Neuronal stem cell (in vitro differentiated cells): ENCODE measurements at regions not wholly inside any gene's neighbourhood (a gene's known extent, or its start where the extent isn't known, plus 50 kb on each side); places are given as distances from the start of the nearest gene placed in this dataset.
"Not testable (repeated sequence)": the region's sequence is repeated elsewhere in the genome, so short reads cannot be mapped to it uniquely, and the experiment has no call there.

Source experiments
- DNase-seq: peaks from one replicate; pipeline ENCODE4 v3.0.0-alpha.2; 2013; ENCODE audit warnings: low spot score
- H2AFZ ChIP-seq: one replicate; pipeline ENCODE4 v1.6.1; 2013; ENCODE audit warnings: mild to moderate bottlenecking, low read length, inconsistent platforms
- H2AK5ac ChIP-seq: 2 replicates; pipeline ENCODE4 v1.6.1; 2013; ENCODE audit warnings: low read depth, mild to moderate bottlenecking, inconsistent platforms, low read length, moderate library complexity, mixed read lengths
- H2BK120ac ChIP-seq: 2 replicates; pipeline ENCODE4 v1.6.1; 2013; ENCODE audit warnings: low read depth, mild to moderate bottlenecking, inconsistent platforms, low read length, moderate library complexity, mixed read lengths
- H2BK12ac ChIP-seq: one replicate; pipeline ENCODE4 v1.6.1; 2013; ENCODE audit warnings: low read length, inconsistent platforms
- H2BK15ac ChIP-seq: 2 replicates; pipeline ENCODE4 v1.6.1; 2013; ENCODE audit warnings: mild to moderate bottlenecking, low read length, inconsistent platforms, mixed read lengths
- H2BK5ac ChIP-seq: one replicate; pipeline ENCODE4 v1.6.1; 2013; ENCODE audit warnings: inconsistent platforms, mild to moderate bottlenecking, low read length, moderate library complexity
- H3K14ac ChIP-seq: one replicate; pipeline ENCODE4 v1.6.1; 2013; ENCODE audit warnings: low read length, inconsistent platforms
- H3K18ac ChIP-seq: 2 replicates; pipeline ENCODE4 v1.6.1; 2013; ENCODE audit warnings: low read length, inconsistent platforms
- H3K23ac ChIP-seq: 2 replicates; pipeline ENCODE4 v1.6.1; 2013; ENCODE audit warnings: low read depth, mild to moderate bottlenecking, mixed read lengths, low read length, inconsistent platforms; ENCODE audit not compliant: poor library complexity
- H3K27ac ChIP-seq: replicated peaks from 3 replicates; pipeline ENCODE4 v1.5.1; 2013; ENCODE audit warnings: low read length, inconsistent platforms
- H3K27me3 ChIP-seq, 3 experiments: 2 replicates each; pipeline ENCODE4 v1.6.1; 2013; ENCODE audit warnings: low read length in 3 of 3, mild to moderate bottlenecking in 2 of 3, inconsistent platforms in 1 of 3, low read depth in 1 of 3, mixed read lengths in 1 of 3, moderate library complexity in 1 of 3; ENCODE audit not compliant: control insufficient read depth in 3 of 3, insufficient read depth in 3 of 3
- H3K36me3 ChIP-seq, 2 donors: replicated peaks in 1 of 2; 2 replicates each; pipeline ENCODE4 v1.6.1; 2013; ENCODE audit warnings: low read length in 2 of 2; ENCODE audit not compliant: control insufficient read depth in 2 of 2, insufficient read depth in 2 of 2
- H3K4ac ChIP-seq: 2 replicates; pipeline ENCODE4 v1.6.1; 2013; ENCODE audit warnings: inconsistent platforms, mild to moderate bottlenecking, low read length, moderate library complexity
- H3K4me1 ChIP-seq, 2 donors: 1 replicate in 1 of 2; 2 replicates in 1 of 2; pipeline ENCODE4 v1.6.1; 2013; ENCODE audit warnings: low read length in 2 of 2, low read depth in 1 of 2; ENCODE audit not compliant: control insufficient read depth in 2 of 2, insufficient read depth in 1 of 2
- H3K4me2 ChIP-seq: one replicate; pipeline ENCODE4 v1.6.1; 2013; ENCODE audit warnings: mild to moderate bottlenecking, low read length, inconsistent platforms; ENCODE audit not compliant: insufficient read depth, poor library complexity, severe bottlenecking
- H3K4me3 ChIP-seq, 2 donors: 2 replicates each; pipeline ENCODE4 v1.5.1; 2013; ENCODE audit warnings: low read length in 2 of 2, mild to moderate bottlenecking in 2 of 2, inconsistent platforms in 1 of 2, moderate library complexity in 1 of 2
- H3K79me1 ChIP-seq: one replicate; pipeline ENCODE4 v1.6.1; 2013; ENCODE audit warnings: low read depth, mild to moderate bottlenecking, inconsistent platforms, low read length, moderate library complexity
- H3K9ac ChIP-seq: one replicate; pipeline ENCODE4 v1.6.1; 2013; ENCODE audit warnings: mild to moderate bottlenecking, low read depth, low read length, inconsistent platforms; ENCODE audit not compliant: poor library complexity
- H3K9me3 ChIP-seq, 2 donors: replicated peaks in 1 of 2; 2 replicates each; pipeline versions ENCODE3 to v1.6.1; 2013; ENCODE audit warnings: low read length in 2 of 2, mild to moderate bottlenecking in 2 of 2, inconsistent platforms in 1 of 2, low read depth in 1 of 2, mixed read lengths in 1 of 2, moderate library complexity in 1 of 2; ENCODE audit not compliant: control insufficient read depth in 2 of 2, insufficient read depth in 1 of 2
- H4K8ac ChIP-seq: one replicate; pipeline ENCODE4 v1.6.1; 2013; ENCODE audit warnings: low read depth, mild to moderate bottlenecking, inconsistent platforms, low read length, moderate library complexity
- H4K91ac ChIP-seq: one replicate; pipeline ENCODE4 v1.6.1; 2013; ENCODE audit warnings: low read length, low read depth, mild to moderate bottlenecking, inconsistent platforms; ENCODE audit not compliant: poor library complexity
- WGBS, 2 donors: extraction: QIAGEN DNeasy Blood & Tissue Kit; methylation state at CpG; one replicate each; pipeline ENCODE4 v1.1.7; 2013; ENCODE audit warnings: missing lambda C conversion rate in 2 of 2, mixed read lengths in 1 of 2; ENCODE audit not compliant: insufficient read length in 2 of 2, insufficient replicate concordance in 1 of 2; ENCODE audit errors: extremely low coverage in 2 of 2; 5-methylcytosine and 5-hydroxymethylcytosine counted together

DNA sequence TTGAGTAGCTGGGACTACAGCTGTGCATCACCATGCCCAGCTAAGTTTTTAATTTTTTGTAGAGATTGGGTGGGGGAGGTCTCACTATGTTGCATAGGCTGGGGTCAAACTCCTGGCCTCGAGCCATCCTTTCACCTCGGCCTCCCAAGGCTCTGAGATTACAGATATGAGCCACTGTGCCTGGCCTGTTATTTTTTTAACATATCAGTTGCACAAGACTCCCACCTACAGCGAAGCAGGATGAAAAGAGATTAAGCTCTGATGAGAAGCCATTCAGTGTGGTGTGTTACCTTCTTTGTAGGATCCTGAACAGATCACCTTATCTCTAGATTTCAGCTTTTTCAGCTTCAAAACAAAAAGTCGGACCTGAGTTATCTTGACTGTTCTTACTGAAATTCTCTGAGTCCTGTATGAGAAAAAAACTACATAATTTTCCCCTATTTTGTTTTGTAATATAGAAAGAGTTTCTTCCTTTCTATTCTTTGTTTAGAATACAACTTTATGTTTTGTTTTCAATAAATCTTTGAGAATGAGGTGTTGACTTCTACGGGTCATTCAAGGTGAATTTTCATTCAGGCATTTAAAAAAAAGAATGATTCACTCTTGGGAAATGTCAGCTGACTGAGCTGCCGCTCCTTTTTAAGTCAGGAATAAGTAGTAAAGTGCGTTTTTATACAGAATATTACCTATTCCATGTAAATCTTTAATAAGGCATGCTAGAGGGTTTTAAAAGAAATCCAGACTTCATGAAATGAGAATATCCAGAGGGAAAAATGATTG, 134.6 kb downstream of the ARSF start:
- Histone ChIP-seq H3K4ac (no peak overlapping the region), H2BK5ac (no peak overlapping the region), H2AFZ (no peak overlapping the region), H3K27ac (no peak overlapping the region), H3K18ac (no peak overlapping the region), H3K4me2 (no peak overlapping the region), H3K79me1 (no peaks in the 10 kb centered on the region), H3K36me3 (no peaks in the 10 kb centered on the region), H3K4me3 (no peak overlapping the region), H4K8ac (no peak overlapping the region), H3K23ac (no peak overlapping the region), H2BK15ac (no peak overlapping the region), H2BK12ac (no peak overlapping the region), H3K27me3 (peaks cover 0 to 2% (median 0%) of the 10 kb centered on the region in 3 experiments), H3K9me3 (no peaks in the 10 kb centered on the region), H3K4me1 (no peaks in the 10 kb centered on the region), H2AK5ac (no peak overlapping the region), H3K9ac (no peak overlapping the region), H2BK120ac (no peak overlapping the region), H4K91ac (no peak overlapping the region), H3K14ac (no peak overlapping the region)
- no peak for DNase-seq
- WGBS, 2 donors = no CpG with 5 or more reads among the region's 7 CpGs

DNA sequence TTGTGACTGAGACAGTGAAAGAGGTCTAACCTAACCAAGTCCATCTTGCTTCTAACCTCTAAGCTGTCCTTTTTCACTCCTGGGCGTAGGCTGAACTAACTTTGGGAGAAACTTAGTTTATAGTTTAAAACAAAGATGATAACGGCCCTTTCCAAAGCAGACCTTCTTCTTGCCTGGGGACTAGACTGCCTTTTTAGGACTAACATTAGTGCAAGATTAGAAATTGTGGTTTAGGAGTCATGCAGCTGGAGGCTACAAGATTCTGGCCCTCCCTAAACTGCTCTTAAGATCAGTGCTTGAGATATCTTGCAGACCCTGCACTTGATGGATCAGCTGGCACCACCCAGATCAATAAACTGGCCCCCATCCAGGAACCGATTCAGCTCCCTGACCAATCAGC, 130.9 kb downstream of the ARSF start:
- no CpG with 5 or more reads among the region's 3 CpGs for WGBS, 2 donors
- not testable (repeated sequence) for H4K8ac ChIP-seq

DNA sequence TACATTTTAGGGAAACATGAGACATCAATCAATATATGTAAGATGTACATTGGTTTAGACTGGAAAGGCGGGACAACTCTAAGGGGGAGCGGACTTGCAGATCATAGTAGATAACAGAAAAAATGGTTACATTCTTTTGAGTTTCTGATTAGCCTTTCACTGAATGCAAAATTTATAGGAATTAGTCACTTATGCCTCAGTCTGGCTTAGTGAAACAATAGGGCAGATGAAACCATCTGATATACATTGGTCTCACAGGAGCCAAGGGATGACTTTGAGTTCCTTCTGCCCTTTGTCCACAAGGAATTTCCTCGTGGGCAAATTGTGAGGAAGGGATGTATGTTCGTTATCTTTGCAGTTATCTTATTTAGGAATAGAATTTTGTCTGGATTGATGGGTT, 128.2 kb downstream of the ARSF start:
- no CpG with 5 or more reads among the region's 4 CpGs for WGBS, 2 donors
- Histone ChIP-seq H4K91ac (no peak overlapping the region), H2BK12ac (no peak overlapping the region), H3K4me2 (no peak overlapping the region), H4K8ac (no peak overlapping the region), H3K79me1 (no peaks in the 10 kb centered on the region), H3K27ac (no peak overlapping the region), H3K14ac (no peak overlapping the region), H3K4me3 (no peak overlapping the region), H2BK120ac (no peak overlapping the region), H3K4ac (no peak overlapping the region), H3K9me3 (no peaks in the 10 kb centered on the region), H2AFZ (no peak overlapping the region), H3K27me3 (no peaks in the 10 kb centered on the region), H3K36me3 (no peaks in the 10 kb centered on the region), H2AK5ac (no peak overlapping the region), H3K4me1 (peaks cover 0 to 5% of the 10 kb centered on the region in 2 donors), H3K9ac (no peak overlapping the region), H3K23ac (no peak overlapping the region), H3K18ac (no peak overlapping the region), H2BK5ac (no peak overlapping the region), H2BK15ac (no peak overlapping the region)
- DNase-seq = no peak

More for the DNA sequence above, 130.9 kb downstream of the ARSF start:
- not testable (repeated sequence) for H3K36me3 ChIP-seq, DNase-seq, H3K27me3 ChIP-seq, H2AK5ac ChIP-seq, H3K9me3 ChIP-seq, H2BK120ac ChIP-seq, H4K91ac ChIP-seq, H3K79me1 ChIP-seq, H2BK15ac ChIP-seq, H2BK12ac ChIP-seq, H3K27ac ChIP-seq, H2AFZ ChIP-seq, H3K14ac ChIP-seq, H3K18ac ChIP-seq, H3K4me1 ChIP-seq, H3K4me3 ChIP-seq, H3K4ac ChIP-seq, H3K9ac ChIP-seq, H3K4me2 ChIP-seq, H3K23ac ChIP-seq, H2BK5ac ChIP-seq

DNA sequence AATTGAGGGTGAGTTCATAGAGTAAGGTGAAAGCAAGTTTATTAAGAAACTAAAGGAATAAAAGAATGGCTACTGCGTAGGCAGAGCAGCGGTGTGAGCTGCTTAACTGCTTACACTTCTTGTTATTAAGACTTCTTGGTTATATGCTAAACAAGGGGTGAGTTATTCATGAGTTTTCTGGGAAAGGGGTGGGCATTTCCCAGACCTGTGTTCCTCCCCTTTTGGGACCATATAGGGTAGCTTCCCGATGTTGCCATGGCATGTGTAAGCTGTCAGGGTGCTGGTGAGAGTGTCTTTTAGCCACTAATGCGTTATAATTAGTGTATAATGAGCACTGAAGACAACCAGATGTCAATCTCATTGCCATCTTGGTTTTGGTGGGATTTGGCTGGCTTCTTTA, 126.5 kb downstream of the ARSF start:
- Histone ChIP-seq H3K23ac (no peak overlapping the region), H2AK5ac (no peak overlapping the region), H3K4ac (no peak overlapping the region), H2BK120ac (no peak overlapping the region), H3K4me1 (peaks cover 0 to 5% of the 10 kb centered on the region in 2 donors), H3K4me3 (no peak overlapping the region), H3K9me3 (no peaks in the 10 kb centered on the region), H3K27ac (no peak overlapping the region), H2BK12ac (no peak overlapping the region), H3K27me3 (no peaks in the 10 kb centered on the region), H3K79me1 (no peaks in the 10 kb centered on the region), H2BK15ac (no peak overlapping the region), H3K36me3 (no peaks in the 10 kb centered on the region), H4K91ac (no peak overlapping the region), H2BK5ac (no peak overlapping the region), H2AFZ (peak overlapping the region; percentile 37), H3K18ac (no peak overlapping the region), H4K8ac (no peak overlapping the region), H3K9ac (no peak overlapping the region), H3K14ac (no peak overlapping the region), H3K4me2 (no peak overlapping the region)
- DNase-seq = no peak
- no CpG with 5 or more reads among the region's 4 CpGs for WGBS, 2 donors
